ENCODE measurements at regions not wholly inside any gene's neighbourhood (a gene's known extent, or its start where the extent isn't known, plus 50 kb on each side); places are given as distances from the start of the nearest gene placed in this dataset.

GRCh38 chr14:45364565-45365156 is 111.7 kb upstream of the MIS18BP1 start:
- no peak for DNase-seq (ENCODE audit: low spot score in 2 of 2)
- no peaks in the 10 kb centered on the region for H3K4me1 ChIP-seq
- peaks cover 9% of the 10 kb centered on the region; the same call in 1 of the 2 replicates for H3K27me3 ChIP-seq (ENCODE audit: low read depth)
- no peaks in the 10 kb centered on the region for H3K36me3 ChIP-seq (replicated peaks)
- in situ Hi-C loops (cut with MboI; ENCODE audit: low sequenced_read_pairs): no loop called here
- no peak overlapping the region for H3K4me3 ChIP-seq
- no peaks in the 10 kb centered on the region for H3K9me3 ChIP-seq

GRCh38 chr14:45362505-45362904 is 109.5 kb upstream of the MIS18BP1 start:
- Histone ChIP-seq H3K27me3 (ENCODE audit: low read depth) (peaks cover 9% of the 10 kb centered on the region; the same call in 1 of the 2 replicates), H3K9me3 (no peaks in the 10 kb centered on the region), H3K36me3 (replicated peaks) (no peaks in the 10 kb centered on the region), H3K4me3 (no peak overlapping the region), H3K4me1 (no peaks in the 10 kb centered on the region)
- in situ Hi-C loops (cut with MboI; ENCODE audit: low sequenced_read_pairs): no loop called here
- no peak for DNase-seq (ENCODE audit: low spot score in 2 of 2)

- in situ Hi-C loops (cut with MboI; ENCODE audit: low sequenced_read_pairs): no loop called here
- DNase-seq (ENCODE audit: low spot score in 2 of 2): no peak
- Histone ChIP-seq H3K4me1 (no peaks in the 10 kb centered on the region), H3K36me3 (replicated peaks) (no peaks in the 10 kb centered on the region), H3K9me3 (no peaks in the 10 kb centered on the region), H3K27me3 (ENCODE audit: low read depth) (peaks cover 7% of the 10 kb centered on the region; the same call in 1 of the 2 replicates), H3K4me3 (no peak overlapping the region)
These were observed 108.7 kb upstream of the MIS18BP1 start for GRCh38 chr14:45361727-45362126.

- Histone ChIP-seq H3K9me3 (no peaks in the 10 kb centered on the region), H3K27me3 (ENCODE audit: low read depth) (peaks cover 5% of the 10 kb centered on the region; the same call in 1 of the 2 replicates), H3K36me3 (replicated peaks) (no peaks in the 10 kb centered on the region), H3K4me3 (no peak overlapping the region), H3K4me1 (no peaks in the 10 kb centered on the region)
- in situ Hi-C loops (cut with MboI; ENCODE audit: low sequenced_read_pairs): no loop called here
- DNase-seq (ENCODE audit: low spot score in 2 of 2): no peak
These were observed 106.7 kb upstream of the MIS18BP1 start for GRCh38 chr14:45359746-45360145.

- H3K4me3 ChIP-seq: no peak overlapping the region
- H3K27me3 ChIP-seq (ENCODE audit: low read depth): no peaks in the 10 kb centered on the region; the same call in 1 of the 2 replicates
- no peaks in the 10 kb centered on the region; the same call in none of the 2 replicates for H3K9me3 ChIP-seq
- in situ Hi-C loops (cut with MboI; ENCODE audit: low sequenced_read_pairs): no loop called here
- H3K4me1 ChIP-seq: no peaks in the 10 kb centered on the region
- DNase-seq (ENCODE audit: low spot score in 2 of 2): no peak
- H3K36me3 ChIP-seq (replicated peaks): no peaks in the 10 kb centered on the region
These were observed 79.5 kb upstream of the MIS18BP1 start for GRCh38 chr14:45332360-45332988.

- in situ Hi-C loops (cut with MboI; ENCODE audit: low sequenced_read_pairs): no loop called here
- no peak for DNase-seq (ENCODE audit: low spot score in 2 of 2)
- Histone ChIP-seq H3K36me3 (replicated peaks) (no peaks in the 10 kb centered on the region), H3K4me1 (no peaks in the 10 kb centered on the region), H3K4me3 (no peak overlapping the region), H3K9me3 (0 out of 2 replicates have a peak, but pooled peaks cover 2% of the 10 kb centered on the region), H3K27me3 (ENCODE audit: low read depth) (peaks cover 16% of the 10 kb centered on the region)
These were observed 55.9 kb upstream of the MIS18BP1 start for GRCh38 chr14:45308745-45309397.

All from HAP-1 (cell line).